ENCODE measurements at regions not wholly inside any gene's neighbourhood (a gene's known extent, or its start where the extent isn't known, plus 50 kb on each side); places are given as distances from the start of the nearest gene placed in this dataset.

DNA sequence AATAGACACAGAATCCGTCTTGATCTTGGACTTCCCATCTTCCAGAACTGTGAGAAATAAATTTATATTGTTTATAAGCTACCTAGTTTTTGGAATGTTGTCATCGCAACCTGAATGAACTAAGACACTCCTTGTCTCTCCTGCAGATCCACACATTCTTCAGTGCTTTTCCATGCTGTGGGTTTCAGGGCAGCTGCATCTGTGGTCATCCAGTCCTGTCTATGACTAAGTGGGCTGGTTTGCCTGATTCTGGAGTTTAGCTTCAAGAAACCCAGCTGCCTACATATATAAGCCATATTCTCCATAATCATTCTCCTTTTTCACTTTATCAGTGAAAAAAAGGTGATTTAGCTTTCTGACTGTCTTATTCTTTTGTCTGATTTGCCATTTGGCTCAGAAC is 170.3 kb upstream of the KIT start:
- H3K4me1 Mint-ChIP-seq (ENCODE audit: low read depth): no peaks in the 10 kb centered on the region
- no peaks in the 10 kb centered on the region for H3K27me3 Mint-ChIP-seq
- intact Hi-C loops (cut with micrococcal nuclease): no loop called here
- no peak overlapping the region for H3K4me3 Mint-ChIP-seq
- H3K27ac Mint-ChIP-seq: no peak overlapping the region
- peaks cover 9% of the 10 kb centered on the region for H3K9me3 Mint-ChIP-seq
- H3K36me3 Mint-ChIP-seq (ENCODE audit: low read depth): no peaks in the 10 kb centered on the region

DNA sequence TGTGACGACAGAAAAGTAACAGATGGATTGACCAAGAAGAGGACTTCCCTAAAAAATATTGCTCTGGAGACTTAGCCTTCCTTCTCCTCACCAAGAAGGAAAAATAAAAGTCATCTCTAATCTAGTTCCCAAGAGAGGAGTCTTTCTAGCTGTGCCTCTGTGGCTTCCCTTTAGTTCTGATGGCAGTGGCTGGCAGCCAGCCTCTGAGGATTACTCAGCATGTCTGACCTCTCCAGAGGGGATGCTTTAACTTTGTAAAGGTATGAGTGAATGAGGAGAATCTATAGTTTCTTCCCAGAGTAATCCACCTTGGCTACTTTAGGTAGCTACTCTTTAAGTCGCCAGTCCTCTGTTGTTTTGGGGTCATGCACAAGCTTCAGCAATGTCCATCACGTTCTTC is 163.9 kb upstream of the KIT start:
- intact Hi-C loops (cut with micrococcal nuclease): no loop called here
- no peaks in the 10 kb centered on the region for H3K27me3 Mint-ChIP-seq
- H3K4me1 Mint-ChIP-seq (ENCODE audit: low read depth): no peaks in the 10 kb centered on the region
- H3K27ac Mint-ChIP-seq: no peak overlapping the region
- no peak overlapping the region for H3K4me3 Mint-ChIP-seq
- H3K36me3 Mint-ChIP-seq (ENCODE audit: low read depth): no peaks in the 10 kb centered on the region
- H3K9me3 Mint-ChIP-seq: no peaks in the 10 kb centered on the region

DNA sequence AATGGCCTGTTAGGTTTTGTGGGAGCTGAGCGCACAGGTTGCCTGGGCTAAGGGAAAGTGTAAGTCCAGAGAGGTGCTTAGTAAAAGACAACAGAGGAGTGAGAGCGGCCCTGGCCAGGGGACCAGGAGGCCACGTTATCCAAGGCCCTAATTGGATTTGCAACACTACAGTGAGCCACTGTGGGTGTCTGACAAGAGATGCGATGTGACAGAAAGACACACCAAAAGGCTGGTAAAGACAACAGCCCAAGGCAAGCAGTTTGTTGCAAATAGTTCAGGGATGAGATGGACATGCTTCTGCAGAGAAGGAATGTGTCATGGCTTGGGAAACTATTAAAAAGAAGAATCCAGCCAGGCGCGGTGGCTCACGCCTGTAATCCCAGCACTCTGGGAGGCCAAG is 162.7 kb upstream of the KIT start:
- intact Hi-C loops (cut with micrococcal nuclease): no loop called here
- no peaks in the 10 kb centered on the region for H3K4me1 Mint-ChIP-seq (ENCODE audit: low read depth)
- H3K36me3 Mint-ChIP-seq (ENCODE audit: low read depth): no peaks in the 10 kb centered on the region
- no peak overlapping the region for H3K27ac Mint-ChIP-seq
- H3K27me3 Mint-ChIP-seq: no peaks in the 10 kb centered on the region
- no peaks in the 10 kb centered on the region for H3K9me3 Mint-ChIP-seq
- no peak overlapping the region for H3K4me3 Mint-ChIP-seq

DNA sequence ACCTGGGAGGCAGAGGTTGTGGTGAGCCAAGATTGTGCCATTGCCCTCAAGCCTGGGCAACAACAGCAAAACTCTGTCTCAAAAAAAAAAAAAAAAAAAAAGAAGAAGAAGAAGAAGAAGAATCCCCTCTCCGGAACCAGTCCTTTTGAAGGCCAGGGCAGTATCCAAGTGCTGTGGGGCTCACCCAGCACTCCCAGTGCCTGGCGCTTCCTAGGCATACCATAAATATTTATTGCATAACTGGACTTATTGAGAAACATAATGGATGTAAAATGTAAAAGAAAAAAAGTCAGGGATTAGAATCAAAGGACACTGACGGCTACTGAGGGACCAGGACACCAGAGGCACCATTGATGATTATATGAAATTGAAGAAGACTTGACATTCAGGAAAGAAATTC is 162.1 kb upstream of the KIT start:
- no peak overlapping the region for H3K27ac Mint-ChIP-seq
- no peaks in the 10 kb centered on the region for H3K27me3 Mint-ChIP-seq
- H3K4me1 Mint-ChIP-seq (ENCODE audit: low read depth): no peaks in the 10 kb centered on the region
- H3K4me3 Mint-ChIP-seq: no peak overlapping the region
- intact Hi-C loops (cut with micrococcal nuclease): no loop called here
- no peaks in the 10 kb centered on the region for H3K36me3 Mint-ChIP-seq (ENCODE audit: low read depth)
- H3K9me3 Mint-ChIP-seq: no peaks in the 10 kb centered on the region

DNA sequence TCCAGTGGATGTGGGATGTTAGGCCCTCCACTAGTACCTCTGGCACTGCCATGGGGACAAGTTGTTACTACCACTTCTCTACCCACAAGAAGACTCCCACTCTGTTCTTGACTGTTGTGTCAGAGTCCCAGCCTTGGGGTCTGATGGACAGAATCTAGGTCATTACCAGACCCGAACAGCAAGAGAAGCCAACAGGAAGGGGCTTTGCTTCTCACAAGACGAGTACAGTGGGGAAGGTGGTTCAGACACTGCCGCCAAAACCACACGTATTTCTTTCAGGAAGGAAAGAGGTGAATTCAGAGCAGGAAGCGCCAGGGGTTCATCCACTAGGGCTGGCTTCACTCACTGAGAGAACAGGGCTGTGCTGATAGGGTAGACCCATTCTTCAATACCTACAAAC is 161.3 kb upstream of the KIT start:
- H3K27me3 Mint-ChIP-seq: no peaks in the 10 kb centered on the region
- no peaks in the 10 kb centered on the region for H3K9me3 Mint-ChIP-seq
- H3K27ac Mint-ChIP-seq: no peak overlapping the region
- no peak overlapping the region for H3K4me3 Mint-ChIP-seq
- no peaks in the 10 kb centered on the region for H3K36me3 Mint-ChIP-seq (ENCODE audit: low read depth)
- H3K4me1 Mint-ChIP-seq (ENCODE audit: low read depth): no peaks in the 10 kb centered on the region
- intact Hi-C loops (cut with micrococcal nuclease): no loop called here

DNA sequence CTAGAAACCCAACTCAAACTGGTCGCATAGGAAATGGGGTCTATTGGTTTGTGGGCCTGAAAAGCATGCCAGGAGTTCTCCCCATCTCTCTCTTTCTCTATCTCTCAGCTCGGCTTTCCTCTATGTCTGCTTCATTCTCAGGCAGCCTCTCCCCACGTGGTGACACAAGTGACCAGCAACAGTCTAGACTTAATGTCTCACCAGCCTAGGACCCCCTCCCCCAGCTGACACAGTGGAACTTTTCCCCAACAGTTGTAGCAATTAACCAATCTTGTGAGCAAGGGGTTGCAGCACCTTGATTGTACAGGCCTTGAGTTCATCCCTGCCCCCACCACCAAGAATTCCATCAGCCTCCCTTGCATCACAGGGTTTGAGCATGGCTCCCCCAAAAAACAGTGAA is 159.8 kb upstream of the KIT start:
- Mint-ChIP-seq H3K4me1 (ENCODE audit: low read depth) (no peaks in the 10 kb centered on the region), H3K4me3 (no peak overlapping the region), H3K27ac (no peak overlapping the region), H3K9me3 (no peaks in the 10 kb centered on the region), H3K36me3 (ENCODE audit: low read depth) (no peaks in the 10 kb centered on the region), H3K27me3 (no peaks in the 10 kb centered on the region)
- intact Hi-C loops (cut with micrococcal nuclease): no loop called here

DNA sequence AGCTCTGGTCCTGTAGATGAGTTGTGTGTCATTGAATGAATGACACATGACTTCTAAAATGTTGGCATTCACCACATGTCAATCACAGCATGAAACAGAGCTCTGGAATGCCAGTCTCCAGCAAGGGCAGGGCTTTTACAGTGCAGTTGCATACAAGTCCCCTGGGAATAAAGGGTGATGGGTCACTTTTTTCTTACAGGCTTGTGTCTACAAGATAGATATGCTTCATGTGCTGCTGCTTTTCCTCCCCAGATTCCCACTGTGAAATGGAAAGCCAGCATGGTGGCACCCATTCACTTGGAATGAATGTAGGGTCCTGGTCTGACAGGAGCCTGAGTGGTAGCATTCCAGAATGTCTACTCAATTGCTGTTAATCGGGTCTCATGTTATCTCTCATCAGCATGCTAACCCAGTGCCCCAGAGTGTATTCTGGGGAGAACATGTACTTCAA is 159.1 kb upstream of the KIT start:
- Mint-ChIP-seq H3K4me3 (no peak overlapping the region), H3K27me3 (no peaks in the 10 kb centered on the region), H3K9me3 (no peaks in the 10 kb centered on the region), H3K27ac (no peak overlapping the region), H3K36me3 (ENCODE audit: low read depth) (no peaks in the 10 kb centered on the region), H3K4me1 (ENCODE audit: low read depth) (no peaks in the 10 kb centered on the region)
- intact Hi-C loops (cut with micrococcal nuclease): no loop called here

DNA sequence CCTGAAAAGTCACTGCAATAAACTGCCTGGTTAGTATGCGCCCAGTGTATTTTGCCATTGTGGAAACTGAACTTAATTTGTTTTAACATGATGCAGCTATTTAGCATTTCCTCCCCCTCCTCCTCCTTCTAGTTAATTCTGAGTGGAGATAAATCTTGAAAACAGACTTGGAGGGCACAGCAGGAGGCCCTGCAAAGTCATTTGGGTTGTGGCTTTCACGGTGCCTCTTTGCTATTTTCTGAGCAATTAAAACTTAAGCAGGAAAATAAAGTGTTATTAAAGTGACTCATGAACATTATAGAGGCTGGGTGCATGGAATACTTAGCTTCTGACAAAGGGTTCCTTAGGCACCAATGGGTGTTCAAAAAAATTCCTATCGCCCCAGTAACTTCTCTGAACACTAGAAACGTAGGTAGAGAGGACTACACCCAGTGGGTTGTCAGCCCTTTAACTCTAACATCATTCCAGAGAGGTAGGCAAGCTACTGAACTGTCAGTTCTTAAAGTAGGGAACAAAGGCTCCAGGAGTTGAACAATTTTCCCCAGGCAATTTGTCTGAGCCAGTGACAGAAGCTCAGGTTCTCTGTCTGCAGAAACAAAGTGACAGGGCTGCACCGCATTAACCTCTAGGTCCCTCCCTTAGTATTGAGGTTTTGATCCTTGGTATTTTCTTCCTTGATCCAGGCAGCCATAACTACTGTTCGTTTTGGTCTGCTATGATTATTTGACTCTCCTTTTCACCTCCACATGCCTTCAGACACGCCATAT is 158.3 kb upstream of the KIT start:
- no peak overlapping the region for H3K27ac Mint-ChIP-seq
- intact Hi-C loops (cut with micrococcal nuclease): no loop called here

DNA sequence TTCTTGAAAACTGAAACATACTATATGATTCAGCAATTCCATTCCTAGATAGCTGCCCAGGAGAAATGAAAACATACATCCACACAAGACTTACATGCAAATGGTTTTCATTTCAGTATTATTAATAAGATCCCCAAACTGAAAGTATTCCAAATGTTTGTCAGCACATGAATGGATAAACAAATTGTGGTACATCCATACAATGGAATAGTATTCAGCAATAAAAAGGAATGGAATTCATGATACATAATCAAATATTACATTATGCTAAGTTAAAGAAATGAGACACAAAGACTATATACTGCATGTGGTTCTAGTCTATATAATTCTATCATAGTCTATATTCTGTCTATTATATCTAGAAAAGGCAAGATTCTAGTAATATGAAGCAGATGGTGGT is 152.4 kb upstream of the KIT start:
- H3K36me3 Mint-ChIP-seq (ENCODE audit: low read depth): no peaks in the 10 kb centered on the region
- intact Hi-C loops (cut with micrococcal nuclease): no loop called here
- no peak overlapping the region for H3K4me3 Mint-ChIP-seq

More for the DNA sequence above, 158.3 kb upstream of the KIT start:
- H3K4me3 Mint-ChIP-seq: no peak overlapping the region
- H3K4me1 Mint-ChIP-seq (ENCODE audit: low read depth): no peaks in the 10 kb centered on the region
- no peaks in the 10 kb centered on the region for H3K36me3 Mint-ChIP-seq (ENCODE audit: low read depth)
- no peaks in the 10 kb centered on the region for H3K27me3 Mint-ChIP-seq
- no peaks in the 10 kb centered on the region for H3K9me3 Mint-ChIP-seq

DNA sequence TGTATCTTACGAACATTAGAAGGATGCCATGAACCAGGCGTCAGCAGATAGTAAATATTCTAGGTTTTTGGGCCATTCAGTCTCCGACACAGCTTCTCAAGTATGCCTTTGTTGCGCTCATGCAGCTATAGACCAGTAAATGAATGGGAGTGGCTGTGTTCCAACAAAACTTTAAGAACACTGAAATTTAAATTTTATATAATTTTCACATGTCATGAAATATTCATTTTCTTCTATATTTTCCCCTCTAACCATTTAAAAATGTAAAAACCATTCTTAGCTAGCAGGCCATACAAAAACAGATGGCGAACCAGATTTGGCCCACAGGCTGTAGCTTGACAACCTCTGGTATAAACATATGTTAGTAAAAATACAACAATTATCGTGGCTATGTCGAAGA is 151.8 kb upstream of the KIT start:
- no peaks in the 10 kb centered on the region for H3K27me3 Mint-ChIP-seq
- no peaks in the 10 kb centered on the region for H3K9me3 Mint-ChIP-seq
- intact Hi-C loops (cut with micrococcal nuclease): no loop called here
- no peak overlapping the region for H3K27ac Mint-ChIP-seq
- H3K36me3 Mint-ChIP-seq (ENCODE audit: low read depth): no peaks in the 10 kb centered on the region
- H3K4me3 Mint-ChIP-seq: no peak overlapping the region
- no peaks in the 10 kb centered on the region for H3K4me1 Mint-ChIP-seq (ENCODE audit: low read depth)

More for the DNA sequence above, 152.4 kb upstream of the KIT start:
- Mint-ChIP-seq H3K27ac (no peak overlapping the region), H3K4me1 (ENCODE audit: low read depth) (no peaks in the 10 kb centered on the region), H3K27me3 (no peaks in the 10 kb centered on the region), H3K9me3 (no peaks in the 10 kb centered on the region)

DNA sequence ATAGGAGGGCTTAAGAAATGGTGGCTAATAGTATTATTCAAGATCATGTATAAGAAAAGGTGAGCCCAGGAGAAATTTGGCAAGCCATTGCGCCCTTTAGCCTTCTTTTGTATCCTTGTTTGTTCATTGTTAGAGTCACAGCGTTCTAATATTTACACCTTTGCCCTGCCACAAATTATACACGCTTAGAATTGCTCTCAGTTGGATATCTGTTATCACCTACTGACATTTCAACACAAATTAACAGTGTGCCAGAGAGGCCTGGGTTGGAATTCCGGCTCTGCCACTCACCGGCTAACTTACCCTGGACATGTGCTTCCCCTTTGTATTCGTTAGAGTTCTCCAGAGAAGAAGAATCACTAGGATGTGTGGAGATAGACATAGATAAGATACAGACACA is 148.7 kb upstream of the KIT start:
- intact Hi-C loops (cut with micrococcal nuclease): no loop called here
- no peaks in the 10 kb centered on the region for H3K27me3 Mint-ChIP-seq
- no peaks in the 10 kb centered on the region for H3K9me3 Mint-ChIP-seq
- H3K27ac Mint-ChIP-seq: no peak overlapping the region
- no peak overlapping the region for H3K4me3 Mint-ChIP-seq
- H3K36me3 Mint-ChIP-seq (ENCODE audit: low read depth): no peaks in the 10 kb centered on the region
- H3K4me1 Mint-ChIP-seq (ENCODE audit: low read depth): no peaks in the 10 kb centered on the region

DNA sequence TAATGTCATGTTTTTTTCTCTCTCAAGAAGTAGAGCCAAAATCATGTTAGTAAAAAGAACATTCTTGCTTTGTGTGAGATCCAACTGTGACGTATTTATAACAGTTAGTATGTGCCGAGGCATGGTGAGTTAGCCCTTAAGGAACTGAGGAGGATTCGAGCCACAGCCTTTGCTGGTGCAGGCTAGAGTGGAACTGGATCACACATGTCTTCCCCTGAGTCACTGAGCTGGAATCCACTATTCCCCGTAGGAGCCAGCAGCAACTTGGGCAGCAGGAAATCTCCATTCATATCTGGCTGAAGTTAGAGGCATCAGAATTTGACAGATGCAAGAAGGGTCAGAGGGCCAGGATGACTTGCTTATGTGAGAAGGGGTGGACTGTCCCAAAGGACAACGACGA is 144.6 kb upstream of the KIT start:
- Mint-ChIP-seq H3K27me3 (no peaks in the 10 kb centered on the region), H3K4me3 (no peak overlapping the region), H3K4me1 (ENCODE audit: low read depth) (no peaks in the 10 kb centered on the region), H3K27ac (no peak overlapping the region), H3K36me3 (ENCODE audit: low read depth) (no peaks in the 10 kb centered on the region), H3K9me3 (no peaks in the 10 kb centered on the region)
- intact Hi-C loops (cut with micrococcal nuclease): no loop called here

DNA sequence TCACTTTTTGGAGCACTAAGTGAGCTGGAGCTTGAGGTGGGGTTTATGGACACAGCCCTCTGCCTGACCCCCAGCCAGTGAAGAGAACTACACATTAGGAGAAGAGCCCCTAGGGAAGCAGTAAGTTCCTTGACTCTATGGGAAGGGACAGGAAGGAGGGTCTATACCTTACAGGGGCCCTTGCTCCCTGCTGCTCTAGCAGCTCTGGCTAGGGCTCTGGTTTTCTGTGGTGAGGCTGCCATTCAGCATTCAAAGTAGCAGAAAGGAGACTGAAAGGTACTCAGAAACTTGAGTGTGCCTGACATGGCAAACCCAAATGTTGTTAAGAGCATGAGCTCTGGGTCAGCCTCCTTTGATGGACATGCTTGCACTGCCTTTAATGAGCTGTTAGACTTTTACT is 144.0 kb upstream of the KIT start:
- Mint-ChIP-seq H3K27ac (no peak overlapping the region), H3K4me1 (ENCODE audit: low read depth) (no peaks in the 10 kb centered on the region), H3K9me3 (no peaks in the 10 kb centered on the region), H3K4me3 (no peak overlapping the region), H3K27me3 (no peaks in the 10 kb centered on the region), H3K36me3 (ENCODE audit: low read depth) (no peaks in the 10 kb centered on the region)
- intact Hi-C loops (cut with micrococcal nuclease): no loop called here

DNA sequence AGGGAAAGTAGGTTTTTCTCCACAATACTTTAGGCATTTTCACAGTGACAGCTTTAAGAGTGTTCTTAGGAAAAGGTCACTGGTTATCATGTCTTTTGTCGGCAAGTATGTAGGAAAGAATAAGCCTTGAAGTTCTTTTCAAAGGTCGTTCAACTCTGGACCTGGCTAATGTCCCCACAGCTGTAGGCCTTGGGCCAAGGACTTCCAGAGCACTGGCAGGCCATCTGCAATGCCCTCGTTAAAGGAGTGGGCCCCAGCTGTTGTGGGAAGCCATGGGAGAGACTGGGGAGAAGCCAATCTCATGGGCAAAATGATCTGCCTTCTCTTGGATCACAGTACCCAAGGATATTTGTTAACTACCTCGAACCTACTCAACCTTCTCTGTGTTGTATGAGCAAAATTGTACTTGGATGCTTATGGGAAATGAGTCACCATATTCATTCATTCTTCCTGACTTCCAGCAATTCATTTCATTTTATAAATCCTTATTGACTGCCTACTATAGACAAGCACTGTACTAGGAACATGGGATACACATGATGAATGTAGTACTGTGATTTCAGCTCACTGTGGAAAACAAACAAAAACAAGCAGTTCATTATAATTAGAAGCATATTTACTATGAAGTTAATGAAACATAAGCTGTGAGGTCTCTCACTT is 141.1 kb upstream of the KIT start:
- H3K36me3 Mint-ChIP-seq (ENCODE audit: low read depth): no peaks in the 10 kb centered on the region
- H3K27ac Mint-ChIP-seq: no peak overlapping the region
- intact Hi-C loops (cut with micrococcal nuclease): no loop called here

More for the DNA sequence above, 141.1 kb upstream of the KIT start:
- H3K27me3 Mint-ChIP-seq: no peaks in the 10 kb centered on the region
- no peaks in the 10 kb centered on the region for H3K9me3 Mint-ChIP-seq
- no peak overlapping the region for H3K4me3 Mint-ChIP-seq
- no peaks in the 10 kb centered on the region for H3K4me1 Mint-ChIP-seq (ENCODE audit: low read depth)
